ENCODE measurements at regions not wholly inside any gene's neighbourhood (a gene's known extent, or its start where the extent isn't known, plus 50 kb on each side); places are given as distances from the start of the nearest gene placed in this dataset.

DNA sequence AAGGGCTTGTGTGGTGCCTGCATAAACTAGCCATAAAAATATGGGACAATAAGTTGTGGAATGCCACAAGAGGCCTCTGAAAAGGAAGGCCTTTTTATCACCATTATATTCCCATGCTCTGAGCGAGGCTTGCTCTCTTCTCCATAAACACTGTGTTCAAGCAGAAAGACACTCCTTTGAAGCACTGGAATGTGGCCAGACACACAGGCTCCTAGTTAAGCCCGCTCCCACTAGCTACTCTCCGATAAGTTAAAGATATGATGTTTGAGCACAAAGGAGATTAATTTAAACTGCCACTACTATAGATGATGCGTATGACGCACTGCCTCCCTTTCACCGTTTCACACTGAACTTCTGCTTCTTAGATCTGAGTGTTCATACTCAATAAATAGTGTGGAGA, 188.7 kb upstream of the TWIST2 start:
- POLR2A ChIA-PET, result no interaction called here
- no peaks in the 10 kb centered on the region for H3K27me3 ChIP-seq (ENCODE audit: control insufficient read depth in 2 of 2, insufficient read depth in 2 of 2, low read length in 2 of 2)
- H3K9me3 ChIP-seq (ENCODE audit: control insufficient read depth in 2 of 3, low read length in 3 of 3), result no peaks in the 10 kb centered on the region
- Mint-ChIP-seq H3K27me3 (peaks cover 10 to 24% (median 15%) of the 10 kb centered on the region in 5 donors), H3K4me3 (no peak overlapping the region), H3K4me1 (no peaks in the 10 kb centered on the region), H3K36me3 (no peaks in the 10 kb centered on the region), H3K9me3 (peaks cover 0 to 18% (median 8%) of the 10 kb centered on the region in 11 donors), H3K27ac (no peak overlapping the region)
- H3K4me1 ChIP-seq (ENCODE audit: control insufficient read depth in 2 of 2, insufficient read depth in 2 of 2, low read length in 2 of 2), result no peaks in the 10 kb centered on the region
- H3K36me3 ChIP-seq (ENCODE audit: control insufficient read depth in 2 of 3, insufficient read depth in 3 of 3, low read length in 3 of 3), result no peaks in the 10 kb centered on the region
- no peak for DNase-seq
- ATAC-seq, result no peak
- CTCF ChIA-PET, result no interaction called here
- intact Hi-C loops (cut with micrococcal nuclease), result no loop called here
- no peak overlapping the region for H3K27ac ChIP-seq (ENCODE audit: low read depth, low read length)
- no peak overlapping the region for H3K4me3 ChIP-seq (ENCODE audit: low read length)

DNA sequence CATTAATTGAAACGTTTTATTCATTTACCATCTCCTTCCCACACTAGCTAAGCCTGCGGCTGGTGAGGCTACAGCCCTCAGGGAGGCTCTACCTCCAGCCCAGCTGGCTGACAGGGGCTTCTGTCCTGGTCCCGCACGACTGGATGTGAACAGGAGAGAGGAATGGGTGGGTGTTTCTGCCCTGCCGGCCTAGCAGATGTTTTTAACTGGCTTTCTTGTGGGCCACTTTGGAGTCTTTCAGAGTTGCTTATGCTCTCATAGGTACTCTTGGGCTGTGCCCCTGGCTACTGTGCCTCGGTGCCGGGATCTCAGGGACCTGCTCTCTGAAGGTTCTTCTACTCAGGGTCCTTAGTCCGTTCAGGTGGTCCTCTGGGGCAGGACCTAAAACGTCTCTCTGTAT, 184.3 kb upstream of the TWIST2 start:
- H3K4me3 Mint-ChIP-seq, result no peak overlapping the region
- Histone ChIP-seq H3K27me3 (ENCODE audit: control insufficient read depth in 2 of 2, insufficient read depth in 2 of 2, low read length in 2 of 2) (no peaks in the 10 kb centered on the region), H3K9me3 (ENCODE audit: control insufficient read depth in 2 of 3, low read length in 3 of 3) (no peaks in the 10 kb centered on the region), H3K36me3 (ENCODE audit: control insufficient read depth in 2 of 3, insufficient read depth in 3 of 3, low read length in 3 of 3) (no peaks in the 10 kb centered on the region), H3K27ac (ENCODE audit: low read depth, low read length) (no peak overlapping the region), H3K4me1 (ENCODE audit: control insufficient read depth in 2 of 2, insufficient read depth in 2 of 2, low read length in 2 of 2) (no peaks in the 10 kb centered on the region), H3K4me3 (ENCODE audit: low read length) (no peak overlapping the region)
- DNase-seq (no peak), ATAC-seq (no peak)
- no peak overlapping the region for H3K27ac Mint-ChIP-seq
- ChIA-PET CTCF (no interaction called here), POLR2A (no interaction called here)
- intact Hi-C loops (cut with micrococcal nuclease), result no loop called here
- no peaks in the 10 kb centered on the region for H3K36me3 Mint-ChIP-seq
- peaks cover 14 to 42% (median 39%) of the 10 kb centered on the region in 5 donors for H3K27me3 Mint-ChIP-seq
- H3K4me1 Mint-ChIP-seq, result no peaks in the 10 kb centered on the region
- H3K9me3 Mint-ChIP-seq, result peaks cover 0 to 28% (median 10%) of the 10 kb centered on the region in 11 donors

DNA sequence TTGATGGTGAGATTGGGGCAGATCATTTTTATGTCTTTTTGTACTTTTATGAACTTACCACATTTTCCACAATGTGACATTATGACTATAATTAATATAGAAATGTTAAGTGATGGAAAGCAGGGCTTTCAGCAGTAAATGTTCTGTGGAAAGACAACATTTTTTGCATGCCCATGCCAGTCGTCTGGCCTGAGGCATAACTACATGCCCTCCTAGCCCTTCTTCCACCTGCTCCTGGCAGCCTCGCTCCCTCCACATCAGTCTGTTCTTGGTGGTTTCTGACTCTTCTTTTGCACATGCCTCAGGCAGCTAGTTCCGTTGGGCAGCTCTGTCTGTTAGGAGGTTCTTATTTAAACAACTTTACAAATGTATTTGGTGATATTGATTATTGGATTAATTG, 182.0 kb upstream of the TWIST2 start:
- POLR2A ChIA-PET, result no interaction called here
- Mint-ChIP-seq H3K27me3 (peaks cover 11 to 52% (median 40%) of the 10 kb centered on the region in 5 donors), H3K27ac (no peak overlapping the region), H3K4me3 (no peak overlapping the region), H3K4me1 (peaks cover 0 to 6% (median 0%) of the 10 kb centered on the region in 7 donors), H3K36me3 (peaks cover 0 to 4% (median 0%) of the 10 kb centered on the region in 5 donors), H3K9me3 (peaks cover 5 to 38% (median 14%) of the 10 kb centered on the region in 11 donors)
- Histone ChIP-seq H3K4me1 (ENCODE audit: control insufficient read depth in 2 of 2, insufficient read depth in 2 of 2, low read length in 2 of 2) (no peaks in the 10 kb centered on the region), H3K27ac (ENCODE audit: low read depth, low read length) (no peak overlapping the region), H3K36me3 (ENCODE audit: control insufficient read depth in 2 of 3, insufficient read depth in 3 of 3, low read length in 3 of 3) (no peaks in the 10 kb centered on the region), H3K27me3 (ENCODE audit: control insufficient read depth in 2 of 2, insufficient read depth in 2 of 2, low read length in 2 of 2) (no peaks in the 10 kb centered on the region), H3K9me3 (ENCODE audit: control insufficient read depth in 2 of 3, low read length in 3 of 3) (no peaks in the 10 kb centered on the region), H3K4me3 (ENCODE audit: low read length) (no peak overlapping the region)
- DNase-seq (no peak), ATAC-seq (no peak)
- intact Hi-C loops (cut with micrococcal nuclease), result no loop called here
- CTCF ChIA-PET, result no interaction called here

DNA sequence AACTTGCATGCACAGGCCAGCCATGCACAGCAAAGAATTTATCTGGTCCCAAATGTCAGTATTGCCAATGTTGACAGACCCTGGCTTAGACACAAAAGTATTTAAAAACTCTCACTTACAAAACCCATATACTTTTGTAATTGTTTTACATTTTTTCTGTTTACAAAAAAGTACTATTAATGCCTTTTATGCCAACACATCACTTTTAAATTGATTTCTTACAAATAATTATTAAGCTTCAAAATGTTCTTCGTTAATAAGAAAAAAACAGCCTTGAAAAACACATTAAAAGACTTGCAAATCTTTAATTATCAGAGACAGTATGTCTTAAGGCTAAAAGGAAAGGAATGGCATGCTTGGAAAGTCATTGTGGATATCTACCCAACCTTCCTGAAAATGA, 181.3 kb upstream of the TWIST2 start:
- Histone ChIP-seq H3K36me3 (ENCODE audit: control insufficient read depth in 2 of 3, insufficient read depth in 3 of 3, low read length in 3 of 3) (no peaks in the 10 kb centered on the region), H3K27ac (ENCODE audit: low read depth, low read length) (no peak overlapping the region), H3K4me3 (ENCODE audit: low read length) (no peak overlapping the region), H3K4me1 (ENCODE audit: control insufficient read depth in 2 of 2, insufficient read depth in 2 of 2, low read length in 2 of 2) (no peaks in the 10 kb centered on the region), H3K27me3 (ENCODE audit: control insufficient read depth in 2 of 2, insufficient read depth in 2 of 2, low read length in 2 of 2) (no peaks in the 10 kb centered on the region), H3K9me3 (ENCODE audit: control insufficient read depth in 2 of 3, low read length in 3 of 3) (no peaks in the 10 kb centered on the region)
- intact Hi-C loops (cut with micrococcal nuclease), result no loop called here
- DNase-seq (no peak), ATAC-seq (no peak)
- Mint-ChIP-seq H3K9me3 (peaks cover 5 to 35% (median 10%) of the 10 kb centered on the region in 11 donors), H3K36me3 (peaks cover 0 to 4% (median 0%) of the 10 kb centered on the region in 5 donors), H3K27me3 (peaks cover 8 to 52% (median 41%) of the 10 kb centered on the region in 5 donors), H3K4me3 (no peak overlapping the region), H3K27ac (no peak overlapping the region), H3K4me1 (peaks cover 0 to 6% (median 0%) of the 10 kb centered on the region in 7 donors)
- POLR2A ChIA-PET, result no interaction called here
- CTCF ChIA-PET, result no interaction called here

DNA sequence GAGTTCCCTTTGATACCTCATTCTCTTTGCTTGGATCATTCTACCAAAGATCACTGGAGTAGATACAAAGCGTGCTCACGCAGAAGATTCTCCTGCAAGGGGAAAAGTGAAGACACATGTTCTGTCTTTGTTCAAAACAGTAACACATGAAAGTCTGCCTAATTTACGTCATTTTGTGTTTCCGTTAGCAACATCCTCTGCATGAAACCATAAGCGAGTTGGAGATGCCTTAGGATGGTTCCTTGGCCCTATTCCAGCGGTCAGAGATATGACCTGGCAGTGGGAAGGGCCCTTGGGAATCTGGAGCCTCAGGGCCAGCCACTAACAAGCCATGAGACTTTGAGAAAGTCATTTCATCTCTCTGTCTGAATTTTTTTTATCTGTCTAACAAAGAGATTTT, 180.9 kb upstream of the TWIST2 start:
- Histone ChIP-seq H3K27ac (ENCODE audit: low read depth, low read length) (no peak overlapping the region), H3K36me3 (ENCODE audit: control insufficient read depth in 2 of 3, insufficient read depth in 3 of 3, low read length in 3 of 3) (no peaks in the 10 kb centered on the region), H3K4me1 (ENCODE audit: control insufficient read depth in 2 of 2, insufficient read depth in 2 of 2, low read length in 2 of 2) (no peaks in the 10 kb centered on the region), H3K27me3 (ENCODE audit: control insufficient read depth in 2 of 2, insufficient read depth in 2 of 2, low read length in 2 of 2) (no peaks in the 10 kb centered on the region), H3K4me3 (ENCODE audit: low read length) (no peak overlapping the region), H3K9me3 (ENCODE audit: control insufficient read depth in 2 of 3, low read length in 3 of 3) (no peaks in the 10 kb centered on the region)
- Mint-ChIP-seq H3K4me1 (peaks cover 0 to 6% (median 0%) of the 10 kb centered on the region in 7 donors), H3K4me3 (no peak overlapping the region), H3K9me3 (peaks cover 5 to 35% (median 10%) of the 10 kb centered on the region in 11 donors), H3K36me3 (peaks cover 0 to 4% (median 0%) of the 10 kb centered on the region in 5 donors), H3K27me3 (peaks cover 8 to 52% (median 44%) of the 10 kb centered on the region in 5 donors), H3K27ac (no peak overlapping the region)
- ChIA-PET POLR2A (no interaction called here), CTCF (no interaction called here)
- no peak for ATAC-seq
- no peak for DNase-seq
- intact Hi-C loops (cut with micrococcal nuclease), result no loop called here

DNA sequence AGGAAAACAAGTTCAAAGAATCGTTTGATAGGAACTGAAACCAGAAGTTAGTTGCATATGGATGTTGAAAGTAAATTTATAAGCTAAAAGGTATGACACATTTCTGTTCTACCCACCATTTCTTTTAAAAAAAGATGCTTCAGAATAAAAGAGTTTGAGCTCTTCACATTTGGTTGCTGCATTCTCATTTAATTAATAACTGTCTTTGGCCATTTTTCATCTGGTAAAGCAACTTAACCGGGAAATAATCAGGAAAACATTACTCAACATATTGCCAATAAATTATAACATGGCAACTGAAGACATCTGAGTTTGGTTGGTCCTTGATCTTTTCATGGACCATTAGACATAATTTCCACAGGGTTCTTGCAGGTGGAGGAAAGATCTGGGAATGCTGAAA, 180.2 kb upstream of the TWIST2 start:
- DNase-seq (no peak), ATAC-seq (no peak)
- peaks cover 0 to 6% (median 0%) of the 10 kb centered on the region in 7 donors for H3K4me1 Mint-ChIP-seq
- H3K9me3 Mint-ChIP-seq, result peaks cover 6 to 36% (median 10%) of the 10 kb centered on the region in 11 donors
- H3K4me1 ChIP-seq (ENCODE audit: control insufficient read depth in 2 of 2, insufficient read depth in 2 of 2, low read length in 2 of 2), result no peaks in the 10 kb centered on the region
- H3K4me3 Mint-ChIP-seq, result no peak overlapping the region
- intact Hi-C loops (cut with micrococcal nuclease), result no loop called here
- H3K4me3 ChIP-seq (ENCODE audit: low read length), result no peak overlapping the region
- ChIA-PET POLR2A (no interaction called here), CTCF (no interaction called here)
- no peaks in the 10 kb centered on the region for H3K9me3 ChIP-seq (ENCODE audit: control insufficient read depth in 2 of 3, low read length in 3 of 3)
- peaks cover 0 to 4% (median 0%) of the 10 kb centered on the region in 5 donors for H3K36me3 Mint-ChIP-seq
- no peaks in the 10 kb centered on the region for H3K36me3 ChIP-seq (ENCODE audit: control insufficient read depth in 2 of 3, insufficient read depth in 3 of 3, low read length in 3 of 3)
- H3K27me3 ChIP-seq (ENCODE audit: control insufficient read depth in 2 of 2, insufficient read depth in 2 of 2, low read length in 2 of 2), result no peaks in the 10 kb centered on the region
- H3K27me3 Mint-ChIP-seq, result peaks cover 8 to 51% (median 46%) of the 10 kb centered on the region in 5 donors
- H3K27ac ChIP-seq (ENCODE audit: low read depth, low read length), result no peak overlapping the region
- H3K27ac Mint-ChIP-seq, result no peak overlapping the region

DNA sequence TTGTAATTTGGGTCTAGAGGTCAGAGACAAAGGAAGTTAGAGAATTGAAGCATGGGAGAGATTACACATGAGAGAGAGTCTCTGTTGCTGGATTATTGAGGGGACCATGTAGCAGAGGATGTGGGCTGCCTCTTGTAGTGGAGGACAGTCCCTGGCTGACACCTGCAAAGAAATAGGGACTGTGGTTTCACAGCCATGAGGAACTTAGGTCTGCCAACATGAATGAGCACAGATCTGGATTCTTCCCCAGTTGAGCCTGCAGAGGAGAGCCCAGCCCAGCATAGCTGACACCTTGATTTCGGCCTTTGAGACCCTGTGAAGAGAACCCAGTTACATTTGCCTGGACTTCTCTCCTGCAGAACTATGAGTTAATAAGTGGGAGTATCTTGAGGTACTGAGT, 179.5 kb upstream of the TWIST2 start:
- H3K36me3 ChIP-seq (ENCODE audit: control insufficient read depth in 2 of 3, insufficient read depth in 3 of 3, low read length in 3 of 3), result no peaks in the 10 kb centered on the region
- no peak overlapping the region for H3K27ac ChIP-seq (ENCODE audit: low read depth, low read length)
- ChIA-PET POLR2A (no interaction called here), CTCF (no interaction called here)
- DNase-seq, result no peak
- H3K4me1 Mint-ChIP-seq, result peaks cover 0 to 6% (median 0%) of the 10 kb centered on the region in 7 donors
- H3K27ac Mint-ChIP-seq, result no peak overlapping the region
- peaks cover 4 to 31% (median 9%) of the 10 kb centered on the region in 11 donors for H3K9me3 Mint-ChIP-seq
- no peaks in the 10 kb centered on the region for H3K27me3 ChIP-seq (ENCODE audit: control insufficient read depth in 2 of 2, insufficient read depth in 2 of 2, low read length in 2 of 2)
- H3K9me3 ChIP-seq (ENCODE audit: control insufficient read depth in 2 of 3, low read length in 3 of 3), result no peaks in the 10 kb centered on the region
- H3K27me3 Mint-ChIP-seq, result peaks cover 6 to 46% (median 41%) of the 10 kb centered on the region in 5 donors
- no peak overlapping the region for H3K4me3 ChIP-seq (ENCODE audit: low read length)
- intact Hi-C loops (cut with micrococcal nuclease), result no loop called here
- H3K4me1 ChIP-seq (ENCODE audit: control insufficient read depth in 2 of 2, insufficient read depth in 2 of 2, low read length in 2 of 2), result no peaks in the 10 kb centered on the region
- peaks cover 0 to 4% (median 0%) of the 10 kb centered on the region in 5 donors for H3K36me3 Mint-ChIP-seq
- ATAC-seq, result no peak
- no peak overlapping the region for H3K4me3 Mint-ChIP-seq
